ENCODE measurements at regions not wholly inside any gene's neighbourhood (a gene's known extent, or its start where the extent isn't known, plus 50 kb on each side); places are given as distances from the start of the nearest gene placed in this dataset.

DNA sequence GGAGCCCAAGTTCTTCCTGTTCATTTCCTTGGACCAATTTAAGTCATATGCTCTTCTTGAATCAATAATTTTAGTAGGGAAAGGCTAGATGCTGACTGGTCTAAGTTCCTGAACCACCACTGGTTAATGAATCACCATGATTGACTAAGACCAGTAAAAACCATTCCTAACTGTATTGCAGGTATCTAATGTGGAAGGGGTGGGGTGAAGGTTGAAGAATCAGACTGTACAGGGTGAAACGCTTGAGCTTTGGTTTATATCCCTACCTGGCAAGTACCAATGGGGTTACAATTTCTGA, 100.1 kb downstream of the DYRK2 start:
- TF ChIP-seq, protein P1, sequence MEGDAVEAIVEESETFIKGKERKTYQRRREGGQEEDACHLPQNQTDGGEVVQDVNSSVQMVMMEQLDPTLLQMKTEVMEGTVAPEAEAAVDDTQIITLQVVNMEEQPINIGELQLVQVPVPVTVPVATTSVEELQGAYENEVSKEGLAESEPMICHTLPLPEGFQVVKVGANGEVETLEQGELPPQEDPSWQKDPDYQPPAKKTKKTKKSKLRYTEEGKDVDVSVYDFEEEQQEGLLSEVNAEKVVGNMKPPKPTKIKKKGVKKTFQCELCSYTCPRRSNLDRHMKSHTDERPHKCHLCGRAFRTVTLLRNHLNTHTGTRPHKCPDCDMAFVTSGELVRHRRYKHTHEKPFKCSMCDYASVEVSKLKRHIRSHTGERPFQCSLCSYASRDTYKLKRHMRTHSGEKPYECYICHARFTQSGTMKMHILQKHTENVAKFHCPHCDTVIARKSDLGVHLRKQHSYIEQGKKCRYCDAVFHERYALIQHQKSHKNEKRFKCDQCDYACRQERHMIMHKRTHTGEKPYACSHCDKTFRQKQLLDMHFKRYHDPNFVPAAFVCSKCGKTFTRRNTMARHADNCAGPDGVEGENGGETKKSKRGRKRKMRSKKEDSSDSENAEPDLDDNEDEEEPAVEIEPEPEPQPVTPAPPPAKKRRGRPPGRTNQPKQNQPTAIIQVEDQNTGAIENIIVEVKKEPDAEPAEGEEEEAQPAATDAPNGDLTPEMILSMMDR (IDR thresholded peaks at IDR 0.05; ENCODE audit: control extremely low read depth in 1 of 3, insufficient read depth in 1 of 3, low read depth in 1 of 3, low read length in 3 of 3), result no peak
- TF ChIP-seq, protein P2, sequence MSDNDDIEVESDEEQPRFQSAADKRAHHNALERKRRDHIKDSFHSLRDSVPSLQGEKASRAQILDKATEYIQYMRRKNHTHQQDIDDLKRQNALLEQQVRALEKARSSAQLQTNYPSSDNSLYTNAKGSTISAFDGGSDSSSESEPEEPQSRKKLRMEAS (IDR thresholded peaks at IDR 0.05), result no peak
- TF ChIP-seq EZH2 (IDR thresholded peaks at IDR 0.05; ENCODE audit: low read depth, low read length, severe bottlenecking) (no peak), SUZ12 (IDR thresholded peaks at IDR 0.05; ENCODE audit: low read length) (no peak)

All from H1 (cell line).